ENCODE measurements at regions not wholly inside any gene's neighbourhood (a gene's known extent, or its start where the extent isn't known, plus 50 kb on each side); places are given as distances from the start of the nearest gene placed in this dataset.

- no peak overlapping the region for H3K4me3 ChIP-seq (ENCODE audit: insufficient read length, low read depth)
- no peaks in the 10 kb centered on the region for H3K27me3 ChIP-seq (ENCODE audit: insufficient read depth, insufficient read length)
- no peak for TF ChIP-seq SUZ12 (IDR thresholded peaks at IDR 0.05; ENCODE audit: extremely low read depth, insufficient read depth, insufficient read length)
- no peak for TF ChIP-seq ZNF274 (IDR thresholded peaks at IDR 0.05; ENCODE audit: low read depth, low read length)
- TF ChIP-seq YY1 (IDR thresholded peaks at IDR 0.05; ENCODE audit: insufficient read depth, insufficient read length) = no peak
- H3K9me3 ChIP-seq (ENCODE audit: insufficient read depth, low read length) = no peaks in the 10 kb centered on the region
- H3K36me3 ChIP-seq (ENCODE audit: insufficient read depth, insufficient read length, low read length) = no peaks in the 10 kb centered on the region
- no peak for DNase-seq (ENCODE audit: low read depth, low spot score)
- no peak overlapping the region for H3K9ac ChIP-seq (ENCODE audit: insufficient read length, low read depth)
- H3K4me1 ChIP-seq (ENCODE audit: insufficient read depth, insufficient read length) = no peaks in the 10 kb centered on the region
Measured at GRCh38 chr4:85106166-85106565, 139.7 kb upstream of the WDFY3 start.

GRCh38 chr4:85106805-85107336, 140.4 kb upstream of the WDFY3 start:
- no peak for DNase-seq (ENCODE audit: low read depth, low spot score)
- TF ChIP-seq YY1 (IDR thresholded peaks at IDR 0.05; ENCODE audit: insufficient read depth, insufficient read length) = no peak
- no peak for TF ChIP-seq ZNF274 (IDR thresholded peaks at IDR 0.05; ENCODE audit: low read depth, low read length)
- no peak for TF ChIP-seq SUZ12 (IDR thresholded peaks at IDR 0.05; ENCODE audit: extremely low read depth, insufficient read depth, insufficient read length)
- Histone ChIP-seq H3K36me3 (ENCODE audit: insufficient read depth, insufficient read length, low read length) (no peaks in the 10 kb centered on the region), H3K4me1 (ENCODE audit: insufficient read depth, insufficient read length) (no peaks in the 10 kb centered on the region), H3K27me3 (ENCODE audit: insufficient read depth, insufficient read length) (no peaks in the 10 kb centered on the region), H3K4me3 (ENCODE audit: insufficient read length, low read depth) (no peak overlapping the region), H3K9me3 (ENCODE audit: insufficient read depth, low read length) (no peaks in the 10 kb centered on the region), H3K9ac (ENCODE audit: insufficient read length, low read depth) (no peak overlapping the region)

GRCh38 chr4:85107553-85107952, 141.1 kb upstream of the WDFY3 start:
- no peak for DNase-seq (ENCODE audit: low read depth, low spot score)

GRCh38 chr4:85113706-85114105, 147.2 kb upstream of the WDFY3 start:
- Histone ChIP-seq H3K27me3 (ENCODE audit: insufficient read depth, insufficient read length) (no peaks in the 10 kb centered on the region), H3K4me3 (ENCODE audit: insufficient read length, low read depth) (no peak overlapping the region), H3K9me3 (ENCODE audit: insufficient read depth, low read length) (no peaks in the 10 kb centered on the region; the same call in 1 of the 2 replicates)

More at GRCh38 chr4:85107553-85107952, 141.1 kb upstream of the WDFY3 start:
- Histone ChIP-seq H3K9me3 (ENCODE audit: insufficient read depth, low read length) (no peaks in the 10 kb centered on the region), H3K36me3 (ENCODE audit: insufficient read depth, insufficient read length, low read length) (no peaks in the 10 kb centered on the region), H3K9ac (ENCODE audit: insufficient read length, low read depth) (no peak overlapping the region), H3K27me3 (ENCODE audit: insufficient read depth, insufficient read length) (no peaks in the 10 kb centered on the region), H3K4me3 (ENCODE audit: insufficient read length, low read depth) (no peak overlapping the region), H3K4me1 (ENCODE audit: insufficient read depth, insufficient read length) (no peaks in the 10 kb centered on the region)
- TF ChIP-seq ZNF274 (IDR thresholded peaks at IDR 0.05; ENCODE audit: low read depth, low read length) (no peak), SUZ12 (IDR thresholded peaks at IDR 0.05; ENCODE audit: extremely low read depth, insufficient read depth, insufficient read length) (no peak), YY1 (IDR thresholded peaks at IDR 0.05; ENCODE audit: insufficient read depth, insufficient read length) (no peak)

GRCh38 chr4:85114526-85114925, 148.0 kb upstream of the WDFY3 start:
- Histone ChIP-seq H3K27me3 (ENCODE audit: insufficient read depth, insufficient read length) (no peaks in the 10 kb centered on the region), H3K4me3 (ENCODE audit: insufficient read length, low read depth) (no peak overlapping the region), H3K4me1 (ENCODE audit: insufficient read depth, insufficient read length) (no peaks in the 10 kb centered on the region), H3K36me3 (ENCODE audit: insufficient read depth, insufficient read length, low read length) (no peaks in the 10 kb centered on the region), H3K9me3 (ENCODE audit: insufficient read depth, low read length) (no peaks in the 10 kb centered on the region; the same call in 1 of the 2 replicates), H3K9ac (ENCODE audit: insufficient read length, low read depth) (no peak overlapping the region)
- DNase-seq (ENCODE audit: low read depth, low spot score) = no peak
- TF ChIP-seq SUZ12 (IDR thresholded peaks at IDR 0.05; ENCODE audit: extremely low read depth, insufficient read depth, insufficient read length) = no peak
- no peak for TF ChIP-seq YY1 (IDR thresholded peaks at IDR 0.05; ENCODE audit: insufficient read depth, insufficient read length)
- no peak for TF ChIP-seq ZNF274 (IDR thresholded peaks at IDR 0.05; ENCODE audit: low read depth, low read length)

More at GRCh38 chr4:85113706-85114105, 147.2 kb upstream of the WDFY3 start:
- Histone ChIP-seq H3K9ac (ENCODE audit: insufficient read length, low read depth) (no peak overlapping the region), H3K4me1 (ENCODE audit: insufficient read depth, insufficient read length) (no peaks in the 10 kb centered on the region), H3K36me3 (ENCODE audit: insufficient read depth, insufficient read length, low read length) (no peaks in the 10 kb centered on the region)
- DNase-seq (ENCODE audit: low read depth, low spot score) = no peak
- TF ChIP-seq YY1 (IDR thresholded peaks at IDR 0.05; ENCODE audit: insufficient read depth, insufficient read length) (no peak), ZNF274 (IDR thresholded peaks at IDR 0.05; ENCODE audit: low read depth, low read length) (no peak), SUZ12 (IDR thresholded peaks at IDR 0.05; ENCODE audit: extremely low read depth, insufficient read depth, insufficient read length) (no peak)

GRCh38 chr4:85116008-85116407, 149.5 kb upstream of the WDFY3 start:
- no peaks in the 10 kb centered on the region for H3K36me3 ChIP-seq (ENCODE audit: insufficient read depth, insufficient read length, low read length)
- no peaks in the 10 kb centered on the region; the same call in 1 of the 2 replicates for H3K9me3 ChIP-seq (ENCODE audit: insufficient read depth, low read length)
- TF ChIP-seq ZNF274 (IDR thresholded peaks at IDR 0.05; ENCODE audit: low read depth, low read length) = no peak
- TF ChIP-seq SUZ12 (IDR thresholded peaks at IDR 0.05; ENCODE audit: extremely low read depth, insufficient read depth, insufficient read length) = no peak
- no peak for TF ChIP-seq YY1 (IDR thresholded peaks at IDR 0.05; ENCODE audit: insufficient read depth, insufficient read length)
- no peak for DNase-seq (ENCODE audit: low read depth, low spot score)
- no peaks in the 10 kb centered on the region for H3K27me3 ChIP-seq (ENCODE audit: insufficient read depth, insufficient read length)
- H3K9ac ChIP-seq (ENCODE audit: insufficient read length, low read depth) = no peak overlapping the region
- H3K4me3 ChIP-seq (ENCODE audit: insufficient read length, low read depth) = no peak overlapping the region
- H3K4me1 ChIP-seq (ENCODE audit: insufficient read depth, insufficient read length) = no peaks in the 10 kb centered on the region

- peaks cover 3% of the 10 kb centered on the region for H3K4me1 ChIP-seq (ENCODE audit: insufficient read depth, insufficient read length)
- H3K36me3 ChIP-seq (ENCODE audit: insufficient read depth, insufficient read length, low read length) = no peaks in the 10 kb centered on the region
- no peak for DNase-seq (ENCODE audit: low read depth, low spot score)
- no peaks in the 10 kb centered on the region for H3K27me3 ChIP-seq (ENCODE audit: insufficient read depth, insufficient read length)
- H3K9ac ChIP-seq (ENCODE audit: insufficient read length, low read depth) = no peak overlapping the region
- TF ChIP-seq SUZ12 (IDR thresholded peaks at IDR 0.05; ENCODE audit: extremely low read depth, insufficient read depth, insufficient read length) = no peak
- TF ChIP-seq YY1 (IDR thresholded peaks at IDR 0.05; ENCODE audit: insufficient read depth, insufficient read length) = no peak
- TF ChIP-seq ZNF274 (IDR thresholded peaks at IDR 0.05; ENCODE audit: low read depth, low read length) = no peak
- no peaks in the 10 kb centered on the region for H3K9me3 ChIP-seq (ENCODE audit: insufficient read depth, low read length)
- no peak overlapping the region for H3K4me3 ChIP-seq (ENCODE audit: insufficient read length, low read depth)
Measured at GRCh38 chr4:85125688-85126087, 159.2 kb upstream of the WDFY3 start.

All from NT2/D1 (cell line).